GM12872 (cell line): ENCODE measurements at regions not wholly inside any gene's neighbourhood (a gene's known extent, or its start where the extent isn't known, plus 50 kb on each side); places are given as distances from the start of the nearest gene placed in this dataset.

Experiments
- CTCF ChIP-seq: IDR thresholded peaks from 3 replicates; pipeline ENCODE4 v1.5.1; 2011; ENCODE audit warnings: low read depth, mild to moderate bottlenecking, low read length, moderate library complexity; ENCODE audit not compliant: insufficient read depth

- TF ChIP-seq CTCF = no peak
These were observed 143.2 kb upstream of the CCDC68 start for GRCh38 chr18:55102501-55102900.

- TF ChIP-seq CTCF = no peak
These were observed 142.2 kb upstream of the CCDC68 start for GRCh38 chr18:55101458-55101824.

GRCh38 chr18:55100817-55101457 lies 141.7 kb upstream of the CCDC68 start:
- TF ChIP-seq CTCF = no peak

GRCh38 chr18:55097456-55098170 lies 138.4 kb upstream of the CCDC68 start:
- no peak for TF ChIP-seq CTCF

- TF ChIP-seq CTCF = peak; percentile 50; the same call in 2 of the 3 replicates
These were observed 137.1 kb upstream of the CCDC68 start for GRCh38 chr18:55096263-55096951.

GRCh38 chr18:55095584-55095983 lies 136.3 kb upstream of the CCDC68 start:
- no peak for TF ChIP-seq CTCF

- TF ChIP-seq CTCF = no peak
These were observed 134.5 kb upstream of the CCDC68 start for GRCh38 chr18:55093808-55094207.
